Neural progenitor cell (in vitro differentiated cells): ENCODE measurements at regions not wholly inside any gene's neighbourhood (a gene's known extent, or its start where the extent isn't known, plus 50 kb on each side); places are given as distances from the start of the nearest gene placed in this dataset.

Experiments used
- DNase-seq: peaks from one replicate; pipeline ENCODE4 v3.0.0-alpha.2; 2016; ENCODE audit warnings: low spot score
- H2AFZ ChIP-seq: fragments of 200-600 bp; sonication (generic); replicated peaks from 2 replicates; pipeline ENCODE4 v1.6.1; 2016; ENCODE audit warnings: antibody characterized with exemption
- H3F3A ChIP-seq: fragments of 200-600 bp; sonication (generic); 2 replicates; pipeline ENCODE4 v1.6.1; 2016; ENCODE audit warnings: antibody characterized with exemption, low read depth
- H3K27ac ChIP-seq: fragments of 200-600 bp; sonication (generic); 2 replicates; pipeline ENCODE4 v1.5.1; 2016; ENCODE audit warnings: mild to moderate bottlenecking
- H3K27me3 ChIP-seq: fragments of 200-600 bp; sonication (generic); 2 replicates; pipeline ENCODE4 v1.6.1; 2016; ENCODE audit warnings: mild to moderate bottlenecking, moderate library complexity
- H3K36me3 ChIP-seq: fragments of 200-600 bp; sonication (generic); 2 replicates; pipeline ENCODE4 v1.5.1; 2016
- H3K4me1 ChIP-seq: fragments of 200-600 bp; sonication (generic); 2 replicates; pipeline ENCODE4 v1.6.1; 2016; ENCODE audit warnings: mixed run types
- H3K4me2 ChIP-seq: fragments of 200-600 bp; sonication (generic); 2 replicates; pipeline ENCODE4 v1.6.1; 2016
- H3K4me3 ChIP-seq: fragments of 200-600 bp; sonication (generic); 2 replicates; pipeline ENCODE4 v1.5.1; 2016
- H3K79me2 ChIP-seq: fragments of 200-600 bp; sonication (generic); 2 replicates; pipeline ENCODE4 v1.6.1; 2016; ENCODE audit warnings: low read depth
- H3K9ac ChIP-seq: fragments of 200-600 bp; sonication (generic); 2 replicates; pipeline ENCODE4 v1.6.1; 2016
- H3K9me3 ChIP-seq: fragments of 200-600 bp; sonication (generic); 2 replicates; pipeline ENCODE4 v1.5.1; 2016; ENCODE audit warnings: low read depth
- H4K20me1 ChIP-seq: fragments of 200-600 bp; sonication (generic); 2 replicates; pipeline ENCODE4 v1.6.1; 2016; ENCODE audit warnings: low read depth
- H3K27ac Mint-ChIP-seq: 3 replicates; pipeline ENCODE4 v1.8.0; 2021; ENCODE audit warnings: mixed read lengths
- H3K27me3 Mint-ChIP-seq: 2 replicates; pipeline ENCODE4 v1.8.0; 2022; ENCODE audit warnings: low read depth, mild to moderate bottlenecking, inconsistent platforms, moderate library complexity, mixed read lengths; ENCODE audit not compliant: insufficient read depth
- H3K36me3 Mint-ChIP-seq: 3 replicates; pipeline ENCODE4 v1.8.0; 2021; ENCODE audit warnings: mixed read lengths
- H3K4me1 Mint-ChIP-seq: 3 replicates; pipeline ENCODE4 v1.8.0; 2021; ENCODE audit warnings: mixed read lengths
- H3K4me3 Mint-ChIP-seq: 3 replicates; pipeline ENCODE4 v1.8.0; 2021; ENCODE audit warnings: mild to moderate bottlenecking, moderate library complexity, mixed read lengths
- H3K9me3 Mint-ChIP-seq: 3 replicates; pipeline ENCODE4 v1.8.0; 2020; ENCODE audit warnings: mixed read lengths
- CTCF ChIP-seq: fragments of 200-600 bp; sonication (generic); IDR thresholded peaks from 2 replicates; pipeline ENCODE4 v1.5.1; 2017; ENCODE audit warnings: antibody characterized with exemption, mild to moderate bottlenecking
- EZH2 ChIP-seq: fragments of 200-600 bp; sonication (generic); IDR thresholded peaks from 2 replicates; pipeline ENCODE4 v1.6.1; 2017; ENCODE audit warnings: antibody characterized with exemption, mild to moderate bottlenecking, moderate library complexity
- EZH2phosphoT487 ChIP-seq: fragments of 200-600 bp; sonication (generic); IDR thresholded peaks from 2 replicates; pipeline ENCODE4 v1.6.1; 2017; ENCODE audit warnings: antibody characterized with exemption

- no peaks in the 10 kb centered on the region for H4K20me1 ChIP-seq
- no peaks in the 10 kb centered on the region for H3K36me3 ChIP-seq
- H3K4me1 ChIP-seq, result peaks cover 27% of the 10 kb centered on the region
- H3K36me3 Mint-ChIP-seq, result no peaks in the 10 kb centered on the region
- H3K4me2 ChIP-seq, result no peak overlapping the region
- H3K4me3 ChIP-seq, result no peak overlapping the region
- no peaks in the 10 kb centered on the region for H3K27me3 ChIP-seq
- TF ChIP-seq EZH2 (no peak), EZH2phosphoT487 (no peak), CTCF (no peak)
- no peak overlapping the region for H3K4me3 Mint-ChIP-seq
- no peaks in the 10 kb centered on the region for H3K9me3 Mint-ChIP-seq
- H3K79me2 ChIP-seq, result no peaks in the 10 kb centered on the region
- H3K4me1 Mint-ChIP-seq, result peaks cover 19% of the 10 kb centered on the region
- peaks cover 2% of the 10 kb centered on the region for H3K27me3 Mint-ChIP-seq
- H3K9me3 ChIP-seq, result no peaks in the 10 kb centered on the region
- no peak overlapping the region for H3K9ac ChIP-seq
- no peak for DNase-seq
- peak overlapping the region; percentile 53 for H2AFZ ChIP-seq
- no peak overlapping the region for H3K27ac Mint-ChIP-seq
- no peak overlapping the region for H3K27ac ChIP-seq
- H3F3A ChIP-seq, result no peaks in the 10 kb centered on the region
These were observed 488.0 kb downstream of the LMO4 start for GRCh38 chr1:87816646-87817045.

GRCh38 chr1:87820668-87821334 is 492.1 kb downstream of the LMO4 start:
- peaks cover 16% of the 10 kb centered on the region for H3K4me1 ChIP-seq
- peak; percentile 45 for DNase-seq
- no peak overlapping the region for H3K27ac ChIP-seq
- H3K4me2 ChIP-seq, result peak overlapping the region; percentile 66
- TF ChIP-seq EZH2phosphoT487 (peak; percentile 27), EZH2 (no peak), CTCF (no peak)
- no peak overlapping the region for H3K9ac ChIP-seq
- H4K20me1 ChIP-seq, result no peaks in the 10 kb centered on the region
- no peak overlapping the region for H2AFZ ChIP-seq
- no peak overlapping the region for H3K4me3 Mint-ChIP-seq
- H3K9me3 ChIP-seq, result no peaks in the 10 kb centered on the region
- no peaks in the 10 kb centered on the region for H3F3A ChIP-seq
- peaks cover 23% of the 10 kb centered on the region for H3K4me1 Mint-ChIP-seq
- H3K27me3 ChIP-seq, result no peaks in the 10 kb centered on the region
- peak overlapping the region; percentile 3 for H3K4me3 ChIP-seq
- H3K36me3 Mint-ChIP-seq, result no peaks in the 10 kb centered on the region
- no peaks in the 10 kb centered on the region for H3K79me2 ChIP-seq
- no peaks in the 10 kb centered on the region for H3K9me3 Mint-ChIP-seq
- H3K27me3 Mint-ChIP-seq, result no peaks in the 10 kb centered on the region
- H3K36me3 ChIP-seq, result no peaks in the 10 kb centered on the region
- H3K27ac Mint-ChIP-seq, result no peak overlapping the region

- no peak for DNase-seq
- Mint-ChIP-seq H3K27me3 (peaks cover 3% of the 10 kb centered on the region), H3K4me3 (no peak overlapping the region), H3K27ac (no peak overlapping the region), H3K36me3 (no peaks in the 10 kb centered on the region), H3K9me3 (no peaks in the 10 kb centered on the region), H3K4me1 (peaks cover 23% of the 10 kb centered on the region)
- Histone ChIP-seq H3K4me3 (no peak overlapping the region), H3F3A (no peaks in the 10 kb centered on the region), H3K9me3 (no peaks in the 10 kb centered on the region), H3K9ac (no peak overlapping the region), H3K4me1 (peaks cover 16% of the 10 kb centered on the region), H3K79me2 (no peaks in the 10 kb centered on the region), H3K36me3 (no peaks in the 10 kb centered on the region), H2AFZ (no peak overlapping the region), H3K4me2 (peak overlapping the region; percentile 66), H3K27me3 (no peaks in the 10 kb centered on the region), H3K27ac (no peak overlapping the region), H4K20me1 (no peaks in the 10 kb centered on the region)
- no peak for TF ChIP-seq CTCF
These were observed 492.6 kb downstream of the LMO4 start for GRCh38 chr1:87821335-87821697.
